Ovary (tissue), 3 donors: ENCODE measurements at regions not wholly inside any gene's neighbourhood (a gene's known extent, or its start where the extent isn't known, plus 50 kb on each side); places are given as distances from the start of the nearest gene placed in this dataset.

Experiments used
- CTCF ChIP-seq, 3 donors: fragments of 450-650 bp in 2 of 3; fragments of 200-600 bp in 1 of 3; IDR thresholded peaks; one replicate each; pipeline versions ENCODE4 v1.5.1 to v1.8.0; 2016 to 2022; ENCODE audit warnings: antibody characterized with exemption in 3 of 3, mild to moderate bottlenecking in 1 of 3
- EP300 ChIP-seq: sonication (generic); formaldehyde crosslinking; IDR thresholded peaks from one replicate; pipeline ENCODE4 v1.6.1; 2017; ENCODE audit warnings: antibody characterized with exemption
- POLR2A ChIP-seq: fragments of 450-650 bp; IDR thresholded peaks from one replicate; pipeline ENCODE4 v1.6.1; 2017; ENCODE audit warnings: antibody characterized with exemption, mild to moderate bottlenecking, moderate library complexity
- donor health status: DM: no; HTN: no; CAD: no.

- TF ChIP-seq CTCF (IDR thresholded peaks at IDR 0.05) (no peak), POLR2A (no peak), EP300 (no peak)
Observed at GRCh38 chr3:153042088-153042487, 119.9 kb upstream of the RAP2B start.
